NCI-H69 (cell line): ENCODE measurements at regions not wholly inside any gene's neighbourhood (a gene's known extent, or its start where the extent isn't known, plus 50 kb on each side); places are given as distances from the start of the nearest gene placed in this dataset.
A peak's percentile ranks its signal among the peaks of the same experiment; 100 is the strongest.
"Not testable (repeated sequence)": the region's sequence is repeated elsewhere in the genome, so short reads cannot be mapped to it uniquely, and the experiment has no call there.

Experiments used
- DNase-seq: peaks from one replicate; lab custom pipeline; 2025; lab: John Stamatoyannopoulos, UW

DNA sequence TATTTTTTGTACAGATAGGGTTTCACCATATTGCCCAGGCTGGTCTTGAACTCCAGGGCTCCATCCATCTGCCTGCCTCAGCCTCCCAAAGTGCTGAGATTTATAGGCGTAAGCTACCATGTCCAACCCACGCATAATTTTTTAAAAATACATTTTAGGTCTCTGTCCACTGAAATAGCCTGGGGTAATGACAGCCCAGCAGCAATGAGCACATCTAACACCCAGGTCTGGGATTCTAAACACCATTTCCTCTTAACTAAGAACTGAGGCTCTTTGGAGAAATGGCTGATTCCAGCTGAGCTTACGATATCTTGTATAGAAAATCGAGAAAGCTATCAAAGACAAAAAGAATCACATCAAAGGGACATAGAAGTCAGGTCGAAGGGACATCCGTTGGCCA is 245.3 kb downstream of the PARN start:
- DNase-seq: no peak

DNA sequence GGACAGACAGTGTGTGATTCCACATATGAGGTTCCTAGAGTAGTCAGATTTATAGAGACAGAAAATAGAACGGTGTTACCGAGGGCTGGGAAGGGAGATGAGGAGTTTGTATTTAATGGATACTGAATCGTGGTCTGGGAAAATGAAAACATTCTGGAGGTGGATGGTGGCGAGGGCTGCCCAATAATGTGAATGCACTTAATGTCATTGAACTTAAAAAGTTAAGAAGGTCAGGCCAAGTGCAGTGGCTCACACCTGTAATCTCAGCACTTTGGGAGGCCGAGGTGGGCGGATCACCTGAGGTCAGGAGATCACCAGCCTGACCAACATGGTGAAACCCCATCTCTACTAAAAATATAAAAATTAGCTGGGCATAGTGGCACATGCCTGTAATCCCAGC is 246.2 kb downstream of the PARN start:
- DNase-seq: not testable (repeated sequence)

DNA sequence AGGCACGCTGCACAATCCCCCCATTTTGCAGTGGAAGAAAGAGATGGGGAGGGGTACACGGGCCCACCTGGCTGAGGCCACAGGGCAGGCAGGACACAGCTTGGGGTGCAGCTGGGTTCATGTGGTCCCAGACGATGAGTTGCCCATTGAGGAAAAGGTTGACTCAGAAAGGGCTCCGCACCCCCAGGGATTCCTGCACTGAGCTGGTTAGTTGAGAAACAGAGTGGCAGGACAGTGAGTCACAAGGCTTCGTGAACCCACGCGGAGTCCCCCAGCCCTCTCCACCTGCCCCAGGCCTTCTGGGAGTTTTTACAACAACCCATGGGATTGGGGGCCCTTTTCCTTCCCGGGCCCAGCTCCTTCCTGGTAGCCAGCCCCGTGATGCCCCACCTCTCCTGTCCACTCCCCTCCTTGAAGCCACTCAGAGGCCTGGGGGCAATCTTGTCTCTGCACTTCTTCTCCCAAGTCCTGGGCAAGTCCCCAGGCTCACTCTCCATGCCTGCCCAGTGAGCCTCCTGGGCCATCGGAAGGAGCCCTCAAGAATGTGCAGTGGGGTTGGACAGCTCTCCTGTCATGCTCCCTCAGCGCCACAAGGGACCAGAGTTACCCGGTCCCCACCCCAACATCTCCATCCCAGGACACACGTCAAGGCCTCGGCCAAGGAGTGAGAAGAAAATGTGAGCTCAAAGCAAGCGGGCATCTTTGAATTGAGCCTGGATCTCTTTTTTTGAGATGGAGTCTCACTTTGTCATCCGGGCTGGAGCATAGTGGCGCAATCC is 251.2 kb downstream of the PARN start:
- DNase-seq: no peak

DNA sequence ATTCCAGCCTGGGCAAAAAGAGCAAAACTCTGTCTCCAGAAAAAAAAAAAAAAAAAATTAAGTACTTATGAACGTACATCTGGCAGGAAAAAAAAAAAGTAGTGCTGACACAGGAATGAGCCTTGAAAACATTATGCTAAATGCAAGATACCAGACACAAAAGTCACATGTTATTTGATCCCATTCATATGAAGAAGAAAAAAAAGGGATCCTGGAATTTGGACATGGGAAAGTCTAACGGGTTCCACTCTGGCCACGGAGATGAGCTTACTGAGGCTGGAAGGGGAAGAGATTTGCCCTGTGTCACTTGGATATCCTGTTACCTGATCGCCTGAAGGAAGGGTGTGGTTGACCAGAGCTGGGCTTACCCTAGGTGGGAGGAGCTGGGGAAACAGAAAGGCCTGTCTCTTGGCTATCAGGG is 251.9 kb downstream of the PARN start:
- peak; percentile 74 for DNase-seq

DNA sequence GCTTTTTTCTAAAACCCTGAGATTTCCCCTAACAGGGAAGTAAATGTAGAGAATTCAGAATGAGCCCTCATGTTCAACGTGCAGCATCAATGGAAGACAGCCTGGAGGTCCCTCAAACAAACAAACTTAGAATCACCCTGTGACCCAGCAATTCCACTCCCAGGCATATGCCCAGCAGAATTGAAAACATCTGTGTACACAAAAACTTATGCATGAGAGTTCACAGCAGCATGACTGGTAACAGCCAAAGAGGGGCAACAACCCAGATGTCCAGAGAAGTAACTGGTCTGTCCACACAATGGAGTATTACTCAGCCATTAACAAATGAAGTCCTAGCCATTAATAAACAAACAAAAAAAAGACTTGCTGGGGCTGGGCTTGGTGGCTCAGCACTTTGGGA is 252.7 kb downstream of the PARN start:
- no peak for DNase-seq

DNA sequence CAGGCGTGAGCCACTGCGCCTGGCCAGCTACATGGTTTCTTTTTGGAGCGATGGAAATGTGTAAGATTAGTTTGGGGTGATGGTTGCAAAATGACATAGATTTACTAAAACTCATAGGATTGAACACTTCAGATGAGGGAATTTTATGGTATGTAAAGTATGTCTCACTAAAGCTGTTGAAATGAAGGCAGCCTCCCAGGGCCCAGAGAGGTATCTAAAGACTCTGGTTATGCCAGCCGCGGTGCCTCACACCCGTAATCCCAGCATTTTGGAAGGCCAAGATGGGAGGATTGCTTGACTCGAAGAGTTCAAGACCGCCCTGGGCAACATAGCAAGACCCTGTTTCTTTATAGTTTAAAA is 254.9 kb downstream of the PARN start:
- DNase-seq: no peak

DNA sequence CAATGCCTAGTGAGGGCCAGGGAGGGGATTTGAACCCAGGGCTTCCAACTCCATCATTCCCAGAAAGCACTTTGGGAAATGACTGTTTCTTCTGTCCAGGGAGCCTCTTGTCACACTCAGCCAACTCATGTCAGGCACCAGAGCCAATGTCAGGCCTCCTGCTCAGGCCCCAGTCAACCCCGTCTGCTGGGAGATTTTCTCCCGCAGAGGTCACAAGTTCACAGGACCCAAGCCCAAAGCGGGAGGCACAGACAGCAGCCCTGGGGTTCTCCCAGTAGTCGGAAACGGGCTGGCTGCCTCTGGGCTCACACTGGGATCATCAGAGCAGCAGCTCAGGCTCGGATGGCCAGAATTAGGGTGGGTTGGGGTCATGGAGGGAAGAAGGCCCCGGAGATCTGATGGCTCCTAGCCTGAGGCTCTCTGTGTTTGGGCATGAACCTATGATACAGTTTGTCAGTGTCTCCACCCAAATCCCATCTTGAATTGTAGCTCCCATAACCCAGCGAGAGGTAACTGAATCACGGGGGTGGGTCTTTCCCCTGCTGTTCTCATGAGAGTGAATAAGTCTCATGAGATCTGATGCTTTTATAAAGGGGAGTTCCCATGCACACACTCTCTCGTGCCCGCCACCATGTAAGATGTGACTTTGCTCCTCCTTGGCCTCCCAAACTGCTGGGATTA is 255.5 kb downstream of the PARN start:
- DNase-seq: no peak

DNA sequence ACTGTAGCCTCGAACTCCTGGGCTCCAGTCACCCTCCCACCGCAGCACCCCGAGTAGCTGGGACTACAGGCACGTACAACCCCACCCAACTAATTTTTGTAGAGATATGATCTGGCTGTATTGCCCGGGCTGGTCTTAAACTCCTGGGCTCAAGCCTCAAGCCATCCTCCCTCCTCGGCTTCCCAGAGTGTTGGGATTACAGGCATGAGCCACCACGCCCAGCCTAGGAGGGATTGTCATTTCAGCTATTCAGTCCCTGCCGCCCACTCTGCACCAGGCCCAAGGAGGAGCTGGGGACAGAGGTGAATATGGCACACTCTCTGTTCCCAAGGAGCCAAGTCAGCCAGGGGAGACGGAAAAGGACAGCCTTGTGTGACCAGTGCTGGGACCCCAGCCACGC is 256.2 kb downstream of the PARN start:
- no peak for DNase-seq

DNA sequence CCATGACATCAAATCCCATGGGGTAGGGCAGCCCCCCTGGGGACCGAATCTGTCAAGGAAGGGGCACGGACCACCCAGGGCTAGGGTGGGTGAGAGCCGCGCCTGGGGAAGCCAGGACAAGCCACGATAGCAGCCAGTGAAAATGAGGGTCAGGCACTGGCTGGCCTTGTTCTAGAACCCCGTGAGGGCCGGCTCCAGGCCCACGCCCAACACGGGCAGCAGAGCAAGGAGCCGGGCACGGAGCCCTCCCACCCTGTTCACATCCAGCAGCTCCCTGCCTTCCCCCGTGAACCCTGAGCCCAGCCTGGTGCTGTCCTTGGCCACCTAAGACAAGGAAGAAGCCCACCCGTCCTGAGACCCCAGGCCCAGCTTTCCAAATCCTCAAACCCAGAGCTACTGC is 256.7 kb downstream of the PARN start:
- DNase-seq: no peak

DNA sequence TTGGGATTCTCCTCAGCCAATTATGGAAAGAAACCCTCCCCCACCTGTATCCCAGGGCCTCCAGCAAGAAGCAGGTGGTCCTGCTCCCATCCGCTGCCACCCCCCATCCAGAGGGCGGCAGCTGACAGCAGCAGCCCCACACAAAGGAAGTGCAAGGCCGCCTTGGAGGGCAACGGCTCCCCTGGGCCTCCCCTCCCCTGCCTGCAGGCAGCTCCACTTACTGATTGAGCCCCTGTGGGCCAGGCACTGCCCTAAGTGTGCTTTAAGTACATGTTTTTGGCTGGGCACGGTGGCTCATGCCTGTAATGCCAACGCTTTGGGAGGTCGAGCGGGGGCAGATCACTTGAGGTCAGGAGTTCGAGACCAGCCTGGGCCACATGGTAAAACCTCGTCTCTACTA is 257.6 kb downstream of the PARN start:
- DNase-seq: peak; percentile 79

DNA sequence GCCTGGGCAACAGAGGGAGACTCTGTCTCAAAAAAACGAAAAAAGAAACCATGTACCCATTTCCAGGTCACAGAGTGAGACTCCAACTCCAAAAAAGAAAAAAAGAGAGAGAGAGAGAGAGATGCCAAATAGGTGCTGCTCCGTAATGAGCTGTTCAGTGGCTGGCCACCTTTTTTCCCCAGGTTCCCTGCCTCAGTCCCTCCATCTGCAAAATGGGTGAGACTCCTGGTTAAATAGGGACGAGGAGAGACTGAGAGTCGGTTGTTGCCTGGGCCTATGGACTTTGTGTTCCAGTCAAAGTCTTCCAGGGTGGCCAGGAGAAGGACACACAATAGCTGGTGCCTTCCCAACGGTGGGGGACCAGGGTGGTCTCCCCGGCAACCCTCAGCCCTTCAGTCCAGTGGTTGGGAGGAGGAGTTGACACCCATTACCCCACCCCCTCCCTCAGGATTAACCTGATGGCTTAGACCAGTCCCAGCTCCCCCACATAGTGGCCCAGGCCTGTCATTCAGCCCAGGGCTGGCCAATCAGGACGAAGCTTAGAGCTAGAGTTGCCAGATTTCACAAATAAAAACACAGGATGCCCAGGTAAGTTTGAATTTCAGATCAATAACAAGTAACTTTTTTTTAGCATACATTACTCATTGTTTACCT is 258.2 kb downstream of the PARN start:
- DNase-seq: peak; percentile 42

DNA sequence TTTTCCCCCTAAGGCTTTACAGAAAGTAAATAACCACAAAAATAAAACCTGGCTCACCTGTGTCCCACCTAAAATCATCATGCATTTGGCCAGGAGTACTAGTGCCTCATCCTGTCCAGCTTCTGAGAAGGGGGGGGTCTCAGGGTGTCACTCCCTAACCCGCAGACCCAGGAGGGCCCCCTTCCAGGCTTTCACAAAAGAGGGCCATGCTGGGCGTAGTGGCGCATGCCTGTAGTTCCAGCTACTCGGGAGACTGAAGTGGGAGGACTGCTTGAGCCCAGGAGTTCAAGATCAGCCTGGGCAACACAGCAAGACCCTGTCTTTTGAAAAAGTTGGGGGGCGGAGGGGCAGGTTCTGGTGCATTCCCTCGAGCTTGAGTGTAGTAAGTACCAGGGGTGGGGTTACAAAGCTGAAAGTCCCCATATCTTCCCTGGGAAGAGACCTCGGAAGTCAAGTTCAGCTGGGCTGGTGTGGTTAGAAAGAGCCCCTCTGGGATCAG is 259.3 kb downstream of the PARN start:
- no peak for DNase-seq

DNA sequence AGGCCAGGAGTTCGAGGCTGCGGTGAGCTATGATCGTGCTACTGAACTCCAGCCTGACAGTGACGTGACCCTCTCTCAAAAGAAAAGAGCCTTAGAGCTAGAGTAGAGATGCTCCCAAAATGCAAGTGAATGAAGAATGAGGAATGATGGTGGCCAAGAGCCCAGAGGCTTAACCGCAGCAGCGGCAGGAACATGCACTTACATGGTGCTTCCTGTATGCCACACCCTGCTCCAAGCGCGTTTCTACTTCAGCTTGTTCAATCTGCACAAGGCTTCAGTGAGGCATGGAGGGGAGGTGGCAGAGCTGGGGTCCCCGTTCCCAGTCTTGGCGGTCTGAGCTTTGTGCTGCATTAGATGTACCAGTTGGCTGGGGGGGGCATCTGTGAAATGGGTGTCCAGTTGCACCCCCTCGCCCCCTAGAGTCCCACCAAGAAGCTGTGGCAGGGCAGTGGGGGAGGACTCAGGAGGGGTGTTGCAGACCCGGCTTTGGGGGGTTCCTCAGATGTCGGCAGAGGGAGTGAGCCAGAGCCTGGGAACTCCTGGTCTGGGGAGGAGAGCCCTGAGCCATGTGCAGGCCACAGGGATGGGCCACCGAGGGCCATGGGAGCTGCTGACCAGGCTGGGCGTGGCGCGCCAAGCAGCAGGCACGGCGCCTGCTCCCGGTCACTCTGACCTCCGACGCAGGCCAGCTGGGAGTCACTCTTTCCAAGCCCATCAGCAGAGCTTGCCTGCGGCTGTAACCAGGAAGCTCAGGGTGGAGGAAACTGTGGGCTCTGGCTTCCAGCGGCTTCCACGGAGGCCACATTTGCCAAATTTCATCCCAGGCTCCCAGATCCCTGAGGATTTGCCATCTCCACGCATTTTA is 260.1 kb downstream of the PARN start:
- no peak for DNase-seq

DNA sequence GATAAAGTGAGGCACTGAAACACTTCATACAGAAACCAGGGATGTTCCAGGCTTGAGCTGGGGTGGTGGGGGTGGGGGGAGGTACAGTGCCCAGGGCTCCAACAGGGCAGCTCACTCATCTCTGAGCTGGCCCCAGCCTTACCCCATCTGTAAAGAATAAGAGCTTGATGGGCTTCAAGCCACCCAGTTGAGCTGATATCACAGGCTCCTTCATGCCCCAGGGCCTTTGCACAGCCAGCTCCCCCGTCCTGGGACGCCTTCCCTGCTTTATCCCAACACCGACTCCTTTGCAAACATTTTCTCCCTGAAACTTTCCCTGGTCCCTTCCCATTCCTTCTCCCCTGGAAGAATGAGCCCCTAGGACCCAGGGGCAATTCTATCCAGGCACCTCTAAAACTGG is 261.7 kb downstream of the PARN start:
- no peak for DNase-seq

DNA sequence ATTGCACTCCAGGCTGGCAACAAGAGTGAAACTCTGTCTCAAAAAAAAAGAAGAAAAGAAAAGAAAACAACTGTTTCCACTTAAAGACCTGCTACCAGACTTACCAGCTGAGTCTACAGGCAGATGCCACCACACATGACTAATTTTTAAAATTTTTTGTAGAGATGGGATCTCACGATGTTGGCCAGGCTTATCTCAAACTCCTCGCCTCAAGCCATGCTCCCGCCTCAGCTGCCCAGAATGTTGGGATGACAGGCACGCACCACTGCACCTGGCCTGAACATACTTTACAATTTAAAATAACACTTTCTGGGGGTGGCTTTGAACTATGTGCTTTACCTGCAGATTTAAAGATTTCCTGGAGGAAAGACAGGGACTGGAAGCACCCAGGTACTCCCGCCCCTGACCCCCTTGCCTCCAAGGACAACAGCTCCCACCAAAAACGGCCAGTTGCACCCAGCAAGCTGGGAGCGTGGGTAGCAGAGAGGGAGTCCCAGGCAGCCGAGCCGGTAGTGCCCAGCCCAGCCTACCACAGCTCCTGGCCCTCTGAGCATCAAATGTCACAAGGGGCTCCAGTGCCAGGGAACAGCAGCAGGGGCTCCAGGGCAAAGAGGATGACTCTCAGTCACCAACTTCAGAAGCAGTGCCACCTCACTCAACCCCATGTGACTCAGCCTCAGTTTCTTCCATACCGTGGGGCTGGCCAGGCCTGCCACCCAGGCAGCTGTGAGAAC is 262.9 kb downstream of the PARN start:
- DNase-seq: no peak

DNA sequence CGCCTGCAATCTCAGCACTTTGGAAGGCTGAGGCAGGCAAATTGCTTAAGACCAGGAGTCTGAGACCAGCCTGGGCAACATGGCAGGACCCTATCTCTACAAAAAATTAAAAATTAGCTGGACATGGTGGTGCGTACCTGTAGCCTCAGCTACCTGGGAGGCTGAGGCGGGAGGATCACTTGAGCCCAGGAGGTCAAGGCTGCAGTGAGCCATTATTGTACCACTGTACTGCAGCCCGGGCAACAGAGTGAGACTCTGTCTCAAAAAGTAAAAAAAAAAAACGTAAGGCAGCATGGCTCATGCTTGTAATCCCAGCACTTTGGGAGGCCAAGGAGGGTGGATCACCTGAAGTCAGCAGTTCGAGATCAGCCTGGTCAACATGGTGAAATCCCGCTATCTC is 263.6 kb downstream of the PARN start:
- no peak for DNase-seq

DNA sequence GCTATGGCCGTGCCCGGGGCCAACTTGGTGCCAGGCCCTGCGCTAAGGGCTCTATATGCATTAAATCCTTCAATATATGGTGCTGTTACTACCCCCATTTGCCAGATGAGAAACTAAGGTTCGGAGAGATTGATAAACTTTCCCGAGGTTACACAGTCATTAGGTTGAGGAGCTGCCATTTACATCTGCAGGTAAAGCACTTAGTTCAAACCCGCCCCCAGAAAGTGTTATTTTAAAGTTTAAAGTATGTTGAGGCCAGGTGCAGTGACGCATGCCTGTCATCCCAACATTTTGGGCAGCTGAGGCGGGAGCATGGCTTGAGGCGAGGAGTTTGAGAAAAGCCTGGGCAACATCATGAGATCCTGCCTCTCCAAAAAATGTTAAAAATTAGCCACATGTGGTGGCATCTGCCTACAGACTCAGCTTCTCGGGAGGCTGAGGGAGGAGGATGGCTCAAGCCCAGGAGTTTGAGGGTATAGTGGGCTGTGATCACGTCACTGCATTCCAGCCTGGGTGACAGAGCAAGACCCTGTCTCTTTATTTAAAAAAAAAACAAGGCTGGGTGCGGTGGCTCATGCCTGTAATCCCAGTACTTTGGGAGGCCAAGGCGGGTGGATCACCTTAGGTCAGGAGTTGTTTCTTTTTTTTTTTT is 264.7 kb downstream of the PARN start:
- no peak for DNase-seq

DNA sequence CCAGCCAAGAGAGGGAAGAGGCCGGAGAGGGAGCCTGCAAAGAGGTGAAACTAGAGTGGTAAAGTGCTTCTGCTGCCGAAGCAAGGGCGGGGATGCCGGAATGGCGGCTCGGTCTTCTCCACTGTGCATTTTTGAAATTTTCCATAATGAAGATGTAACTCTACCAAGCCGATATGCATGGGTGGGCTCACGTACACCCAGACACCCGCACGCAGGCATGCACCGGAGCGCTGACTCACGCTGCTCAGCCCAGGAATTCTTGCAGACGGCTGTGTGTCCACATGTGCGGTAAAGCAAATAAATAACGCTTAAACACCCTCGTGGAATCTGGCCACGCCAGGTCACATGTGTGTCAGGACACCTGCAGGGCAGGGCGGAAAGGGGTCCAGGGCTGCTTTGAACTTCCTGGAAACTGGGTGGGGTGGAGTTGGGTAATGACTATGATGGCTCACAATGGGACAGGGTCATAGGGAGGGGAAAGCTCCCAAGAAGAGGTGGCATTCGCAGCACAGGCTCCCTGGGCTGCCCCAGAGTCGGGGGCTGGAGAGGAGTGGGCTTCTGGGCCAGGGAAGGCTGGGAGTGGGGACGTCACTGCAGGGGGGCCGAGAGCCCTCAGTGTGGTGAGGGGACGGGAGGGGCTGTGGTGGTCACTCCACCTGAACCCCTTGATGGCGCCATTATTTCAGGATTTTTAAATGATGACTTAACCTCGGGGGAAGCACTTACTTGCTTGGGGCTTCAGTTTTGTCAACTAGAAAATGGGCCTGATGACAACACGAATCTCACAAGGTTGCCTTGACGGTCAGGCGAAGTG is 265.5 kb downstream of the PARN start:
- DNase-seq: peak; percentile 26

DNA sequence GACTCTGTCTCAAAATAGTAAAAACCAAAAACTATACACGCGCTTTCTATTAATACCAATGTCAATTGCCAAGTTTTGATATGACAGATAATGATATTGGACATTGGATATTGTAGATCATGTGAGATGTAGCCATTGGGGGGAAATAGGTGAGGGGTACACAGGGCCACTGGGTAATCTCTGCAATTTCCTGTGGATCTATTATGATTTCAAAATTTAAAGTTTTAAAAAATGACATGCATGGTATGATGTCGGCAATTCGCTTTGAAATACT is 266.0 kb downstream of the PARN start:
- no peak for DNase-seq

DNA sequence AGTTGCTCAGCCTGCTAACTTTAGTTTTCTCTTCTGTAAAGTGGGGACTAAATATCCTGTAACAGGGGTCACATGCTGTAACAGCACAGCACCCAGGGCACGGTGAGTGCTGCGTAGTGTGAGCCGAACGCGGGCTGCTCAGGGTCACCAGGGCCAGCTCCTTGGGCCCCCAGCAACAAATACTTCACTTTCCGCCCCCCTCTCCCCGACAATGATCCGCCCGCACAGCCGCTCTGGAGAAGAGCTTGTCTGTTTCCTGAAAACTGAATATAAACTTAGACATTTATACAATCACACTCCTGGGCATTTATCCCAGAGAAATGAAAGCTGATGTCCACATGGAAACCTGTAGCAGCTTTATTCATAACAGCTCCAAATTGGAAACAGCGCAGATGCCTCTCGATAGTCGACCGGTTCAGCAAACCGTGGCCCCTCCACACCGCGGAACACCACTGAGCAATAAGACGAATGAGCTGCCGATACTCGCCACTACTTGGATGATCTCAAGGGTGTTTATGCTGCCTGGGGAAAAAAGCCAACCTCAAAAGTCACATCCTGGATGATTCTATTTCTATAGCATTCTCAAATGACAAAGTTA is 267.2 kb downstream of the PARN start:
- no peak for DNase-seq
